Memory B cell (primary cell): ENCODE measurements at regions not wholly inside any gene's neighbourhood (a gene's known extent, or its start where the extent isn't known, plus 50 kb on each side); places are given as distances from the start of the nearest gene placed in this dataset.
"Not testable (repeated sequence)": the region's sequence is repeated elsewhere in the genome, so short reads cannot be mapped to it uniquely, and the experiment has no call there.

ENCODE experiments used
- ATAC-seq: fragments of 150-1000 bp; cut with Tn5 transposase; 2 replicates; pipeline ENCODE4 v1.10.0; 2021; ENCODE audit warnings: low read depth, mild to moderate bottlenecking, moderate library complexity
- DNase-seq, 2 donors: peaks; one replicate each; pipeline ENCODE4 v3.0.0; 2022; ENCODE audit warnings: low spot score in 2 of 2
- H3K27ac Mint-ChIP-seq: one replicate; pipeline ENCODE4 v1.8.0; 2022; ENCODE audit warnings: mild to moderate bottlenecking, moderate library complexity, mixed read lengths
- H3K27me3 Mint-ChIP-seq: one replicate; pipeline ENCODE4 v1.8.0; 2022; ENCODE audit warnings: mixed read lengths
- H3K36me3 Mint-ChIP-seq: one replicate; pipeline ENCODE4 v1.8.0; 2022; ENCODE audit warnings: mild to moderate bottlenecking, mixed read lengths
- H3K4me1 Mint-ChIP-seq: one replicate; pipeline ENCODE4 v1.8.0; 2022; ENCODE audit warnings: mixed read lengths
- H3K4me3 Mint-ChIP-seq: one replicate; pipeline ENCODE4 v1.8.0; 2022; ENCODE audit warnings: mild to moderate bottlenecking, moderate library complexity, mixed read lengths
- H3K9me3 Mint-ChIP-seq: one replicate; pipeline ENCODE4 v1.8.0; 2022; ENCODE audit warnings: mixed read lengths

GRCh38 chr2:181737302-181737701 lies 57.0 kb upstream of the NEUROD1 start:
- H3K4me3 Mint-ChIP-seq, ATAC-seq, H3K36me3 Mint-ChIP-seq, H3K4me1 Mint-ChIP-seq, DNase-seq, H3K9me3 Mint-ChIP-seq, H3K27ac Mint-ChIP-seq: not testable (repeated sequence)
- peaks cover 14% of the 10 kb centered on the region for H3K27me3 Mint-ChIP-seq

- no peak for ATAC-seq
- Mint-ChIP-seq H3K36me3 (no peaks in the 10 kb centered on the region), H3K27me3 (peaks cover 7% of the 10 kb centered on the region), H3K9me3 (no peaks in the 10 kb centered on the region), H3K4me1 (peaks cover 4% of the 10 kb centered on the region), H3K4me3 (no peak overlapping the region), H3K27ac (no peak overlapping the region)
- no peak for DNase-seq
These were observed 57.8 kb upstream of the NEUROD1 start for GRCh38 chr2:181738074-181738473.

- Mint-ChIP-seq H3K4me3 (no peak overlapping the region), H3K4me1 (peaks cover 4% of the 10 kb centered on the region), H3K27me3 (peaks cover 6% of the 10 kb centered on the region), H3K9me3 (no peaks in the 10 kb centered on the region), H3K27ac (no peak overlapping the region), H3K36me3 (no peaks in the 10 kb centered on the region)
- DNase-seq (no peak), ATAC-seq (no peak)
These were observed 58.2 kb upstream of the NEUROD1 start for GRCh38 chr2:181738563-181738962.

GRCh38 chr2:181741756-181742155 lies 61.4 kb upstream of the NEUROD1 start:
- no peak for ATAC-seq
- Mint-ChIP-seq H3K4me3 (no peak overlapping the region), H3K27ac (no peak overlapping the region), H3K4me1 (peaks cover 4% of the 10 kb centered on the region), H3K9me3 (no peaks in the 10 kb centered on the region), H3K36me3 (no peaks in the 10 kb centered on the region), H3K27me3 (peaks cover 4% of the 10 kb centered on the region)
- DNase-seq = no peak

- Mint-ChIP-seq H3K4me1 (peaks cover 4% of the 10 kb centered on the region), H3K27ac (no peak overlapping the region), H3K4me3 (no peak overlapping the region), H3K9me3 (no peaks in the 10 kb centered on the region), H3K36me3 (no peaks in the 10 kb centered on the region), H3K27me3 (peaks cover 3% of the 10 kb centered on the region)
- DNase-seq (no peak), ATAC-seq (no peak)
These were observed 62.0 kb upstream of the NEUROD1 start for GRCh38 chr2:181742361-181742760.

GRCh38 chr2:181742922-181743722 lies 62.8 kb upstream of the NEUROD1 start:
- Mint-ChIP-seq H3K4me3 (no peak overlapping the region), H3K27ac (no peak overlapping the region), H3K4me1 (peaks cover 4% of the 10 kb centered on the region), H3K36me3 (no peaks in the 10 kb centered on the region), H3K27me3 (peaks cover 3% of the 10 kb centered on the region), H3K9me3 (no peaks in the 10 kb centered on the region)
- peak; percentile 12 to 21 for DNase-seq
- ATAC-seq = no peak

GRCh38 chr2:181743723-181744031 lies 63.4 kb upstream of the NEUROD1 start:
- no peak for ATAC-seq
- Mint-ChIP-seq H3K36me3 (no peaks in the 10 kb centered on the region), H3K4me3 (no peak overlapping the region), H3K9me3 (no peaks in the 10 kb centered on the region), H3K27me3 (peaks cover 3% of the 10 kb centered on the region), H3K4me1 (peaks cover 4% of the 10 kb centered on the region), H3K27ac (no peak overlapping the region)
- DNase-seq = no peak

GRCh38 chr2:181745796-181746540 lies 65.7 kb upstream of the NEUROD1 start:
- peaks cover 7% of the 10 kb centered on the region for H3K27me3 Mint-ChIP-seq
- H3K36me3 Mint-ChIP-seq = no peaks in the 10 kb centered on the region
- H3K4me1 Mint-ChIP-seq = peaks cover 4% of the 10 kb centered on the region
- H3K4me3 Mint-ChIP-seq = no peak overlapping the region
- DNase-seq = no peak
- ATAC-seq = no peak
- no peak overlapping the region for H3K27ac Mint-ChIP-seq
- H3K9me3 Mint-ChIP-seq = no peaks in the 10 kb centered on the region

GRCh38 chr2:181746844-181747243 lies 66.5 kb upstream of the NEUROD1 start:
- H3K27ac Mint-ChIP-seq = no peak overlapping the region
- H3K27me3 Mint-ChIP-seq = peaks cover 9% of the 10 kb centered on the region
- H3K4me1 Mint-ChIP-seq = peaks cover 4% of the 10 kb centered on the region
- ATAC-seq (no peak), DNase-seq (no peak)
- no peaks in the 10 kb centered on the region for H3K36me3 Mint-ChIP-seq
- H3K4me3 Mint-ChIP-seq = no peak overlapping the region
- H3K9me3 Mint-ChIP-seq = no peaks in the 10 kb centered on the region

- no peak overlapping the region for H3K27ac Mint-ChIP-seq
- H3K4me3 Mint-ChIP-seq = no peak overlapping the region
- no peak for ATAC-seq
- no peak for DNase-seq
- H3K9me3 Mint-ChIP-seq = no peaks in the 10 kb centered on the region
- H3K4me1 Mint-ChIP-seq = no peaks in the 10 kb centered on the region
- no peaks in the 10 kb centered on the region for H3K36me3 Mint-ChIP-seq
- H3K27me3 Mint-ChIP-seq = peaks cover 8% of the 10 kb centered on the region
These were observed 70.0 kb upstream of the NEUROD1 start for GRCh38 chr2:181750305-181750704.

GRCh38 chr2:181751266-181752030 lies 71.1 kb upstream of the NEUROD1 start:
- no peaks in the 10 kb centered on the region for H3K9me3 Mint-ChIP-seq
- no peaks in the 10 kb centered on the region for H3K4me1 Mint-ChIP-seq
- no peak for ATAC-seq

GRCh38 chr2:181752301-181752700 lies 72.0 kb upstream of the NEUROD1 start:
- no peak overlapping the region for H3K27ac Mint-ChIP-seq
- H3K4me3 Mint-ChIP-seq = no peak overlapping the region
- H3K27me3 Mint-ChIP-seq = peaks cover 11% of the 10 kb centered on the region
- no peaks in the 10 kb centered on the region for H3K4me1 Mint-ChIP-seq
- DNase-seq (no peak), ATAC-seq (no peak)
- no peaks in the 10 kb centered on the region for H3K9me3 Mint-ChIP-seq
- H3K36me3 Mint-ChIP-seq = no peaks in the 10 kb centered on the region

More at GRCh38 chr2:181751266-181752030, 71.1 kb upstream of the NEUROD1 start:
- Mint-ChIP-seq H3K36me3 (no peaks in the 10 kb centered on the region), H3K27me3 (peaks cover 11% of the 10 kb centered on the region), H3K27ac (no peak overlapping the region), H3K4me3 (no peak overlapping the region)
- no peak for DNase-seq

GRCh38 chr2:181753686-181754085 lies 73.4 kb upstream of the NEUROD1 start:
- no peaks in the 10 kb centered on the region for H3K36me3 Mint-ChIP-seq
- H3K9me3 Mint-ChIP-seq = no peaks in the 10 kb centered on the region
- no peak overlapping the region for H3K4me3 Mint-ChIP-seq
- H3K4me1 Mint-ChIP-seq = no peaks in the 10 kb centered on the region
- DNase-seq = no peak
- no peak for ATAC-seq
- peaks cover 11% of the 10 kb centered on the region for H3K27me3 Mint-ChIP-seq
- H3K27ac Mint-ChIP-seq = no peak overlapping the region

- Mint-ChIP-seq H3K9me3 (no peaks in the 10 kb centered on the region), H3K4me3 (no peak overlapping the region)
These were observed 73.8 kb upstream of the NEUROD1 start for GRCh38 chr2:181754105-181754504.

More at GRCh38 chr2:181754105-181754504, 73.8 kb upstream of the NEUROD1 start:
- H3K4me1 Mint-ChIP-seq = no peaks in the 10 kb centered on the region
- H3K27me3 Mint-ChIP-seq = peaks cover 12% of the 10 kb centered on the region
- H3K36me3 Mint-ChIP-seq = no peaks in the 10 kb centered on the region
- ATAC-seq (no peak), DNase-seq (no peak)
- H3K27ac Mint-ChIP-seq = no peak overlapping the region
